ENCODE measurements at regions not wholly inside any gene's neighbourhood (a gene's known extent, or its start where the extent isn't known, plus 50 kb on each side); places are given as distances from the start of the nearest gene placed in this dataset.
A peak's percentile ranks its signal among the peaks of the same experiment; 100 is the strongest.

DNA sequence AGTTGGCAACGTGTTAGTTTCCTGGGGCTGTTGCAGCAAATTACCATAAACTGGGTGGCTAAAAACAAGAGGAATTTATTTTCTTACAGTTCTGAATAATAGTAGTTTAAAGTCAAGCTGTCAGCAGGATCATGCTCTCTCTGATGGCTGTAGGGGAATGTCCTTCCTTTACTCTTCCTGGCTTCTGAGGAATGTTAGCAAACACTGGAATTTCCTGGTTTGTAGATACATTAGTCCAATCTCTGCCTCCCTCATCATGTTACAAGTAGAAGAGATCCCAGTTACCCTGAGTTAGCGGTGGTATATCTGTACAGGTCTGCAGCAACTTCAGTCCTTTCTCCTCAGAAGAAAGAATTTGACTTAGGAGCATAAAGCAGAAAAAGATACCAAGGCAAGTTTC, 2249.1 kb downstream of the NCAM2 start:
- no peak overlapping the region for H3K4me3 ChIP-seq (ENCODE audit: extremely low read depth in 1 of 4, insufficient read depth in 2 of 4, low read depth in 3 of 4, low read length in 4 of 4)
- H3K56ac ChIP-seq (replicated peaks; ENCODE audit: insufficient read length, low read depth, low read length): no peak overlapping the region
- H2BK15ac ChIP-seq (ENCODE audit: low read length): no peak overlapping the region
- no peaks in the 10 kb centered on the region for H3K23me2 ChIP-seq (ENCODE audit: low read depth, low read length)
- no peak overlapping the region for H3K18ac ChIP-seq (ENCODE audit: extremely low read depth, low read length)
- H4K20me1 ChIP-seq (replicated peaks in 1 of 2; ENCODE audit: control insufficient read depth in 1 of 2, insufficient read depth in 2 of 2, low read length in 2 of 2): no peaks in the 10 kb centered on the region
- FAIRE-seq (no peak), DNase-seq (ENCODE audit: low read depth in 1 of 2, low spot score in 2 of 2) (no peak)
- H2BK12ac ChIP-seq (ENCODE audit: low read depth, low read length): no peak overlapping the region
- H3K36me3 ChIP-seq (ENCODE audit: control insufficient read depth in 2 of 4, insufficient read depth in 4 of 4, low read length in 3 of 4): no peaks in the 10 kb centered on the region
- H3K27ac ChIP-seq (ENCODE audit: low read depth, low read length): no peak overlapping the region
- H2BK20ac ChIP-seq (ENCODE audit: low read length): no peak overlapping the region
- H2AFZ ChIP-seq (ENCODE audit: low read length): peak overlapping the region; percentile 99
- H3K9me3 ChIP-seq (ENCODE audit: insufficient read depth in 2 of 2, low read depth in 1 of 2, low read length in 1 of 2): no peaks in the 10 kb centered on the region
- no peak overlapping the region for H3K23ac ChIP-seq (ENCODE audit: insufficient read length)
- H2BK5ac ChIP-seq (ENCODE audit: low read depth, low read length): no peak overlapping the region
- no peak overlapping the region for H3K9ac ChIP-seq (replicated peaks in 1 of 4; ENCODE audit: extremely low read depth in 1 of 4, low read depth in 3 of 4, low read length in 3 of 4)
- no peak overlapping the region for H3K4me2 ChIP-seq (ENCODE audit: insufficient read depth in 1 of 2, low read depth in 2 of 2, low read length in 2 of 2)
- no peak overlapping the region for H3K4ac ChIP-seq (replicated peaks; ENCODE audit: insufficient read length, low read depth, low read length)
- 76% methylated on average over 2 of the region's 2 CpGs; no CpG with 5 or more reads in 1 of the 2 experiments for WGBS, 2 experiments (ENCODE audit: extremely low coverage in 1 of 2, insufficient coverage in 1 of 2, insufficient read length in 1 of 2, insufficient replicate concordance in 2 of 2, low coverage in 1 of 2, low lambda C conversion rate in 2 of 2, missing lambda C conversion rate in 1 of 2)
- H3K14ac ChIP-seq (ENCODE audit: insufficient read length): no peak overlapping the region
- H2BK120ac ChIP-seq (replicated peaks; ENCODE audit: low read depth, low read length): no peak overlapping the region
- no peak overlapping the region for H4K91ac ChIP-seq (replicated peaks; ENCODE audit: insufficient read length, low read length)
- ChIA-PET CTCF (ENCODE audit: partially characterized antibody) (no interaction called here), POLR2A (ENCODE audit: partially characterized antibody) (no interaction called here)
- H4K8ac ChIP-seq (ENCODE audit: extremely low read depth, insufficient read depth, low read length): no peak overlapping the region
- H2AK5ac ChIP-seq (ENCODE audit: low read depth, low read length): no peak overlapping the region
- H3K79me1 ChIP-seq (ENCODE audit: low read depth, low read length): no peaks in the 10 kb centered on the region
- H3K79me2 ChIP-seq (ENCODE audit: control insufficient read depth in 1 of 2, insufficient read depth in 2 of 2, low read length in 2 of 2): no peaks in the 10 kb centered on the region; a peak in 1 of 4 replicates
- no peaks in the 10 kb centered on the region for H3K4me1 ChIP-seq (replicated peaks in 1 of 4; ENCODE audit: control insufficient read depth in 3 of 4, insufficient read depth in 4 of 4, low read length in 3 of 4)
- H3K27me3 ChIP-seq (replicated peaks in 1 of 4; ENCODE audit: control insufficient read depth in 3 of 4, extremely low read depth in 1 of 4, insufficient read depth in 3 of 4, low read length in 3 of 4): no peaks in the 10 kb centered on the region
- no peak overlapping the region for H4K5ac ChIP-seq (ENCODE audit: insufficient read length, low read depth, low read length)
- TF ChIP-seq SIN3A (conservative IDR thresholded peaks at IDR 0.05 in 1 of 2, IDR thresholded peaks at IDR 0.05 in 1 of 2; ENCODE audit: low read depth in 1 of 2, low read length in 2 of 2): no peak
- no peak for TF ChIP-seq RXRA (IDR thresholded peaks at IDR 0.05; ENCODE audit: insufficient read depth, low read depth, low read length)
- TF ChIP-seq SIX5 (IDR thresholded peaks at IDR 0.05; ENCODE audit: low read depth, low read length): no peak
- TF ChIP-seq JUN (IDR thresholded peaks at IDR 0.05; ENCODE audit: low read depth, low read length): no peak
- no peak for TF ChIP-seq BACH1 (IDR thresholded peaks at IDR 0.05; ENCODE audit: low read length)
- no peak for TF ChIP-seq CHD2 (IDR thresholded peaks at IDR 0.05; ENCODE audit: low read length)
- no peak for TF ChIP-seq CBX8 (IDR thresholded peaks at IDR 0.05; ENCODE audit: borderline replicate concordance, low read depth, low read length)
- TF ChIP-seq KDM5A (IDR thresholded peaks at IDR 0.05; ENCODE audit: low read length): no peak
- no peak for TF ChIP-seq GABPA (IDR thresholded peaks at IDR 0.05; ENCODE audit: borderline replicate concordance, insufficient read depth, low read length)
- TF ChIP-seq NRF1 (IDR thresholded peaks at IDR 0.05; ENCODE audit: low read depth, low read length): no peak
- TF ChIP-seq EZH2 (IDR thresholded peaks at IDR 0.05; ENCODE audit: low read depth, low read length, severe bottlenecking): no peak
- TF ChIP-seq SP4 (IDR thresholded peaks at IDR 0.05; ENCODE audit: low read length): no peak
- TF ChIP-seq EGR1 (IDR thresholded peaks at IDR 0.05; ENCODE audit: borderline replicate concordance, low read depth, low read length): no peak
- no peak for TF ChIP-seq MAFK (IDR thresholded peaks at IDR 0.05; ENCODE audit: low read depth, low read length)
- TF ChIP-seq TAF1 (IDR thresholded peaks at IDR 0.05; ENCODE audit: low read depth, low read length): no peak
- TF ChIP-seq POU5F1 (IDR thresholded peaks at IDR 0.05; ENCODE audit: low read depth, low read length): no peak
- TF ChIP-seq SP1 (IDR thresholded peaks at IDR 0.05; ENCODE audit: low read depth, low read length): no peak
